Epithelial cell of proximal tubule (primary cell): ENCODE measurements at regions not wholly inside any gene's neighbourhood (a gene's known extent, or its start where the extent isn't known, plus 50 kb on each side); places are given as distances from the start of the nearest gene placed in this dataset.

Source experiments
- DNase-seq: peaks from one replicate; pipeline ENCODE4 v3.0.0-alpha.2; 2011; ENCODE audit warnings: low read depth
- H3K4me3 ChIP-seq: 2 replicates; pipeline ENCODE4 v1.5.1; 2011; ENCODE audit warnings: low read depth, mild to moderate bottlenecking, low read length
- CTCF ChIP-seq: conservative IDR thresholded peaks from 2 replicates; pipeline ENCODE4 v1.5.1; 2012; ENCODE audit warnings: low read depth, mild to moderate bottlenecking, low read length

- DNase-seq: no peak
- no peak for TF ChIP-seq CTCF
These were observed 158.2 kb upstream of the MAF start for GRCh38 chr16:79758615-79759346.

GRCh38 chr16:79757968-79758367 lies 157.4 kb upstream of the MAF start:
- no peak for TF ChIP-seq CTCF
- DNase-seq: no peak
- no peak overlapping the region for H3K4me3 ChIP-seq

More at GRCh38 chr16:79758615-79759346, 158.2 kb upstream of the MAF start:
- H3K4me3 ChIP-seq: no peak overlapping the region

GRCh38 chr16:79757163-79757562 lies 156.6 kb upstream of the MAF start:
- no peak overlapping the region for H3K4me3 ChIP-seq
- TF ChIP-seq CTCF: no peak
- DNase-seq: no peak

GRCh38 chr16:79756571-79756970 lies 156.0 kb upstream of the MAF start:
- no peak for DNase-seq
- TF ChIP-seq CTCF: no peak
- no peak overlapping the region for H3K4me3 ChIP-seq

- TF ChIP-seq CTCF: no peak
- no peak for DNase-seq
- H3K4me3 ChIP-seq: no peak overlapping the region
These were observed 154.0 kb upstream of the MAF start for GRCh38 chr16:79754501-79754900.

- TF ChIP-seq CTCF: no peak
- no peak overlapping the region for H3K4me3 ChIP-seq
- DNase-seq: no peak
These were observed 153.5 kb upstream of the MAF start for GRCh38 chr16:79754081-79754480.

GRCh38 chr16:79753286-79753685 lies 152.7 kb upstream of the MAF start:
- no peak for DNase-seq
- TF ChIP-seq CTCF: no peak
- H3K4me3 ChIP-seq: no peak overlapping the region
